MM.1S (cell line): ENCODE measurements at regions not wholly inside any gene's neighbourhood (a gene's known extent, or its start where the extent isn't known, plus 50 kb on each side); places are given as distances from the start of the nearest gene placed in this dataset.

Experiments used
- DNase-seq: peaks from one replicate; pipeline ENCODE4 v3.0.0-alpha.2; 2015
- H2AFZ ChIP-seq: fragments of 300-600 bp; sonication (generic); 2 replicates; pipeline ENCODE4 v1.6.0; 2016; ENCODE audit warnings: antibody characterized with exemption, low read length
- H3F3A ChIP-seq: fragments of 300-600 bp; sonication (generic); 2 replicates; pipeline ENCODE4 v1.6.1; 2016; ENCODE audit warnings: mild to moderate bottlenecking, antibody characterized with exemption, low read length, moderate library complexity, mixed read lengths; ENCODE audit not compliant: insufficient read depth
- H3K27ac ChIP-seq: fragments of 300-600 bp; sonication (generic); 2 replicates; pipeline ENCODE4 v1.5.1; 2016; ENCODE audit warnings: mild to moderate bottlenecking, low read length
- H3K27me3 ChIP-seq: fragments of 300-600 bp; sonication (generic); replicated peaks from 2 replicates; pipeline ENCODE4 v1.6.0; 2016; ENCODE audit warnings: low read length; ENCODE audit not compliant: insufficient read depth
- H3K36me3 ChIP-seq: fragments of 300-600 bp; sonication (generic); replicated peaks from 2 replicates; pipeline ENCODE4 v1.6.1; 2016; ENCODE audit warnings: mild to moderate bottlenecking, low read length, mixed read lengths; ENCODE audit not compliant: insufficient read depth
- H3K4me1 ChIP-seq: fragments of 300-600 bp; sonication (generic); 2 replicates; pipeline ENCODE4 v1.6.1; 2016; ENCODE audit warnings: low read length, mixed read lengths
- H3K4me2 ChIP-seq: fragments of 300-600 bp; sonication (generic); 2 replicates; pipeline ENCODE4 v1.6.0; 2016; ENCODE audit warnings: low read depth, low read length
- H3K4me3 ChIP-seq: fragments of 300-600 bp; sonication (generic); 2 replicates; pipeline ENCODE4 v1.5.1; 2016; ENCODE audit warnings: low read length, mixed read lengths
- H3K79me2 ChIP-seq: fragments of 300-600 bp; sonication (generic); 2 replicates; pipeline ENCODE4 v1.6.1; 2016; ENCODE audit warnings: mixed run types, low read length, mixed read lengths
- H3K9ac ChIP-seq: fragments of 300-600 bp; sonication (generic); 2 replicates; pipeline ENCODE4 v1.6.1; 2016; ENCODE audit warnings: low read length, mixed read lengths
- H3K9me2 ChIP-seq: fragments of 300-600 bp; sonication (generic); replicated peaks from 2 replicates; pipeline ENCODE4 v1.6.1; 2016; ENCODE audit warnings: mild to moderate bottlenecking, low read length, mixed read lengths; ENCODE audit not compliant: insufficient read depth
- H3K9me3 ChIP-seq: fragments of 300-600 bp; sonication (generic); replicated peaks from 2 replicates; pipeline ENCODE4 v1.6.1; 2016; ENCODE audit warnings: mild to moderate bottlenecking, low read length, mixed read lengths; ENCODE audit not compliant: insufficient read depth
- H4K20me1 ChIP-seq: fragments of 300-600 bp; sonication (generic); 2 replicates; pipeline ENCODE4 v1.6.1; 2016; ENCODE audit warnings: mild to moderate bottlenecking, low read length, moderate library complexity, mixed read lengths; ENCODE audit not compliant: insufficient read depth
- EZH2 ChIP-seq: fragments of 300-600 bp; sonication (generic); optimal IDR thresholded peaks from 2 replicates; pipeline ENCODE3; 2017; ENCODE audit warnings: low read depth, mild to moderate bottlenecking, antibody characterized with exemption, low read length, mixed read lengths
- EZH2phosphoT487 ChIP-seq: fragments of 300-600 bp; sonication (generic); IDR thresholded peaks from 2 replicates; pipeline ENCODE4 v1.6.1; 2018; ENCODE audit warnings: antibody characterized with exemption, low read length
- TF ChIP-seq, protein P1 (sequence below): fragments of 300-600 bp; sonication (generic); IDR thresholded peaks from 2 replicates; pipeline ENCODE4 v1.5.1; 2016; ENCODE audit warnings: antibody characterized with exemption, low read length, mixed read lengths

DNA sequence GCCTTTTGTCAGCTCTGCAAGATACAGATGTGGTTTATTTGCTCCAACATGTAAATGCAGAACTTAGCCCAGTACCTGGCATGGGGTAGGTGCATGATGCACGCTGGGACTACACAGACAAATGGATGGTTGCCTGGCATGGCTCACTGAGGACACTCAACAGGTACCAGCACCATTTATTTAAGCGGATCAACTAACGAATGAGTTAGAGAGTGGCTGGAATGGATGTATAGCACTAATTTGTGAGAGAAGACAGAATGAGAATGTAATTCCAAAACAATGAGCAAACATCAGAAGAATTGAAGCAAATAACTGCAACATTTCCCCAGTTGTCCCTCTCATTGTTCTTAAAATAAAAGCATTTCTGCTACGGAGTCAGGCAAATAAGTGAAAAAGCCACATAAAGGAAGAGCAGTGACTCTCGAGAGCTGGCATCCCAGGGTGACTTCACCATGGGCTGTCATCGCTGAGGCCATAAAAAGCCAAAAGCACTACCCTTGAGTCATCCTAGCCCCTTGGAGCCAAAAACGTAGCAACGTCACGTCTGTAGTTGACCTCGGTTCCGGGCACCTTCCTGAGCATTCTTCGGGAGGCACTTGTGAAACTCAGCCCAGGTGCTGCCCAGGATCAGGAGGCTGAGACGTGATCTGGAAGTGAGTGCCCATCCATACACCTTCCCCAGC is 290.3 kb downstream of the NSG2 start:
- H3K36me3 ChIP-seq: no peaks in the 10 kb centered on the region
- H3K27me3 ChIP-seq: no peaks in the 10 kb centered on the region
- H3K79me2 ChIP-seq: no peaks in the 10 kb centered on the region
- DNase-seq: no peak
- no peaks in the 10 kb centered on the region for H4K20me1 ChIP-seq
- no peaks in the 10 kb centered on the region for H3K4me1 ChIP-seq
- no peak overlapping the region for H3K4me2 ChIP-seq
- TF ChIP-seq, protein P1, sequence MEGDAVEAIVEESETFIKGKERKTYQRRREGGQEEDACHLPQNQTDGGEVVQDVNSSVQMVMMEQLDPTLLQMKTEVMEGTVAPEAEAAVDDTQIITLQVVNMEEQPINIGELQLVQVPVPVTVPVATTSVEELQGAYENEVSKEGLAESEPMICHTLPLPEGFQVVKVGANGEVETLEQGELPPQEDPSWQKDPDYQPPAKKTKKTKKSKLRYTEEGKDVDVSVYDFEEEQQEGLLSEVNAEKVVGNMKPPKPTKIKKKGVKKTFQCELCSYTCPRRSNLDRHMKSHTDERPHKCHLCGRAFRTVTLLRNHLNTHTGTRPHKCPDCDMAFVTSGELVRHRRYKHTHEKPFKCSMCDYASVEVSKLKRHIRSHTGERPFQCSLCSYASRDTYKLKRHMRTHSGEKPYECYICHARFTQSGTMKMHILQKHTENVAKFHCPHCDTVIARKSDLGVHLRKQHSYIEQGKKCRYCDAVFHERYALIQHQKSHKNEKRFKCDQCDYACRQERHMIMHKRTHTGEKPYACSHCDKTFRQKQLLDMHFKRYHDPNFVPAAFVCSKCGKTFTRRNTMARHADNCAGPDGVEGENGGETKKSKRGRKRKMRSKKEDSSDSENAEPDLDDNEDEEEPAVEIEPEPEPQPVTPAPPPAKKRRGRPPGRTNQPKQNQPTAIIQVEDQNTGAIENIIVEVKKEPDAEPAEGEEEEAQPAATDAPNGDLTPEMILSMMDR: no peak
- TF ChIP-seq EZH2phosphoT487 (no peak), EZH2 (no peak)
- H3K27ac ChIP-seq: no peak overlapping the region
- H3F3A ChIP-seq: no peaks in the 10 kb centered on the region
- H3K9ac ChIP-seq: no peak overlapping the region
- H3K4me3 ChIP-seq: no peak overlapping the region
- no peaks in the 10 kb centered on the region for H3K9me3 ChIP-seq
- no peak overlapping the region for H2AFZ ChIP-seq
- no peaks in the 10 kb centered on the region for H3K9me2 ChIP-seq

DNA sequence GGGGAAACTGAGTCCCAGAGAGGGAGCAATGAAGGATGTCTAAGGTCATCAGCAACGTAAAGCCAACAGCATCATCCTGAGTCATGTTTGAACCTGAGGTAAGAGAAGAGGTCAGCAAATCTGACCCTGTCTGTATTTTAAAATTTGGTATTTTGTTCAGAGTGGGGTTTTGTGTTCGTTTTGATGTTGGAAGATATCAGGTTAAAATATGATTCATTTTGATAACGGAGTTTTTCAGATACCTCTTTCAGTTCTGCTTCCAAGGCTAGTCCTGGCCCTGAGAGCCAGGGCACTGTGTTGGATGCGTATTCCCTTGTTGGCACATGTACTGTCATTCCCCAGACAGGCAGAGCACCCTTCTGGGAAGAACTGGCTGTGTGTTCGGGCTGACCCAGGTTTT is 291.0 kb downstream of the NSG2 start:
- DNase-seq: no peak
- Histone ChIP-seq H3K9me3 (no peaks in the 10 kb centered on the region), H3K4me2 (no peak overlapping the region), H3K9me2 (no peaks in the 10 kb centered on the region), H4K20me1 (no peaks in the 10 kb centered on the region), H2AFZ (no peak overlapping the region), H3F3A (no peaks in the 10 kb centered on the region), H3K27me3 (no peaks in the 10 kb centered on the region), H3K4me1 (no peaks in the 10 kb centered on the region), H3K9ac (no peak overlapping the region), H3K79me2 (no peaks in the 10 kb centered on the region), H3K4me3 (no peak overlapping the region), H3K27ac (no peak overlapping the region), H3K36me3 (no peaks in the 10 kb centered on the region)
- TF ChIP-seq EZH2phosphoT487 (no peak), EZH2 (no peak)
- TF ChIP-seq, protein P1: no peak

DNA sequence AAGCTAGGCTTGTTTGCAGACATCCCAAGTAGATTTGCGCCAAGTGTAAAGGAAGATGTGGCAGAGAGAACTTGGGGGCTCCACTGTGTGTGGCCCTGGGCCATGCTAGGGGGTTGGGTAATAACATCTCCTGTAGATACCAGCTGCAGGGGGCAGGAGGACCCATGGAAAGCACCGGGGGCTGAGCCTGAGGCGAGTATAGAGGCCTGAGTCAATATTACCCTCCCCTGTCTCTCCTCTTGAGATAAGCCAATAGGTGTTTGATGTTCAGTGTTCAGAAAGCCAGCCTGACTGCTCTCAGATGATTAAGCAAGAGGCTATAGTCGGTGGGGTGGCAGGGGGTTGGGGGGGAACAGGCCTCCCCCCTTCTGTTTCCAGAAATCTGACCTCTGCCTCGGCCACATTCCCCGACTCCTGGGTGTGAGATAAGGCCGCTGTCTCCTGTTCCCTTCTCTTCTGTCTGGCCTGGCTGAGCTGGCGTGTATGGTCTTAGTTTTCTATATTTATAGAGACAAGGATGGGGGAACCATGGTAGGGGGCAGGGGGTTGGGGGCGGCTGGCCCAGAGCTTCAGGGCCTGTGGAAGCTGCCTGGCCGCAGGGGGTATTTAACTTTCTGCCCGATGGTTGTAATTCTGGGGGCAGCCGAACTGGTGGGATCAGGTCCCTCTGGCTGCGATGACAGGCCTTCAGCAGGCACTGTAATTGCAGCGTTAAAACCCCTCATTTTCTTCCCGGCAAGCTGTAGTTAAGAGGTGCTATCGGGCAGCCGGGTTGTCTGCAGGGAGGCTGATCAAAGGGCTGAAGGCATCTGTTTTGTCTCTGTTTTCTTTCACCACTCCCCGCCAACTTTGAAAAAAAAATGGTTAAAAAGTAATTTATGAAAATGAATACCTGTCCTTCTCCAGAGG is 292.0 kb downstream of the NSG2 start:
- no peaks in the 10 kb centered on the region for H3F3A ChIP-seq
- no peak overlapping the region for H3K27ac ChIP-seq
- no peak for TF ChIP-seq EZH2phosphoT487
- no peak overlapping the region for H3K9ac ChIP-seq
- no peak overlapping the region for H2AFZ ChIP-seq
- H3K9me3 ChIP-seq: no peaks in the 10 kb centered on the region
- no peak overlapping the region for H3K4me3 ChIP-seq
- no peak overlapping the region for H3K4me2 ChIP-seq
- H3K36me3 ChIP-seq: no peaks in the 10 kb centered on the region
- no peaks in the 10 kb centered on the region for H3K27me3 ChIP-seq
- no peaks in the 10 kb centered on the region for H3K4me1 ChIP-seq
- H3K9me2 ChIP-seq: no peaks in the 10 kb centered on the region
- no peak for DNase-seq
- H3K79me2 ChIP-seq: no peaks in the 10 kb centered on the region
- H4K20me1 ChIP-seq: no peaks in the 10 kb centered on the region
